K562 (cell line): ENCODE measurements at regions not wholly inside any gene's neighbourhood (a gene's known extent, or its start where the extent isn't known, plus 50 kb on each side); places are given as distances from the start of the nearest gene placed in this dataset.

Experiments used
- CHCHD3 ChIP-seq: fragments of 250-450 bp; sonication (Bioruptor Pico); IDR thresholded peaks from 2 replicates; pipeline ENCODE4 v2.1.2; 2022; ENCODE audit warnings: mild to moderate bottlenecking
- CHD2 ChIP-seq: IDR thresholded peaks from 2 replicates; pipeline ENCODE4 v1.6.1; 2011; ENCODE audit warnings: low read depth, low read length
- ETS2 ChIP-seq: IDR thresholded peaks from 2 replicates; pipeline ENCODE4 v1.6.1; 2016; ENCODE audit warnings: borderline replicate concordance, missing genetic modification characterization, mild to moderate bottlenecking, moderate library complexity, missing compliant biosample characterization; ENCODE audit not compliant: poor library complexity, severe bottlenecking
- KAT8 ChIP-seq: fragments of 450-650 bp; IDR thresholded peaks from 2 replicates; pipeline ENCODE4 v1.6.1; 2016; ENCODE audit warnings: low read depth, mild to moderate bottlenecking
- PHTF2 ChIP-seq: fragments of 250-450 bp; sonication (Bioruptor Pico); IDR thresholded peaks from 2 replicates; pipeline ENCODE4 v1.5.0; 2021; ENCODE audit warnings: mild to moderate bottlenecking
- ZBTB9 ChIP-seq: fragments of 450-650 bp; formaldehyde crosslinking; IDR thresholded peaks from 2 replicates; pipeline ENCODE4 v1.4.0; 2020; ENCODE audit warnings: mild to moderate bottlenecking, moderate library complexity
- ZFP30 ChIP-seq: fragments of 250-450 bp; sonication (Bioruptor Pico); IDR thresholded peaks from 2 replicates; pipeline ENCODE4 v1.8.0; 2022; ENCODE audit warnings: moderate library complexity, mild to moderate bottlenecking, inconsistent platforms, borderline replicate concordance
- ZHX1 ChIP-seq: fragments of 150-350 bp; conservative IDR thresholded peaks from 2 replicates; pipeline ENCODE4 v1.6.1; 2014; ENCODE audit warnings: low read length
- ZNF263 ChIP-seq: sonication (generic); formaldehyde crosslinking; IDR thresholded peaks from 2 replicates; pipeline ENCODE4 v1.8.0; 2022; ENCODE audit warnings: mild to moderate bottlenecking, missing genetic modification reagents, borderline replicate concordance
- ZNF445 ChIP-seq: fragments of 250-450 bp; sonication (Bioruptor Pico); IDR thresholded peaks from 2 replicates; pipeline ENCODE4 v1.4.0; 2020; ENCODE audit warnings: low read depth, mild to moderate bottlenecking, moderate library complexity
- ZNF589 ChIP-seq: fragments of 200-800 bp; sonication (Bioruptor generic); IDR thresholded peaks from 2 replicates; pipeline ENCODE4 v1.6.1; 2016; ENCODE audit warnings: low read depth, missing genetic modification characterization, missing compliant biosample characterization
- TF ChIP-seq, protein P1 (sequence below): fragments of 450-650 bp; IDR thresholded peaks from 2 replicates; pipeline ENCODE4 v1.6.1; 2016

DNA sequence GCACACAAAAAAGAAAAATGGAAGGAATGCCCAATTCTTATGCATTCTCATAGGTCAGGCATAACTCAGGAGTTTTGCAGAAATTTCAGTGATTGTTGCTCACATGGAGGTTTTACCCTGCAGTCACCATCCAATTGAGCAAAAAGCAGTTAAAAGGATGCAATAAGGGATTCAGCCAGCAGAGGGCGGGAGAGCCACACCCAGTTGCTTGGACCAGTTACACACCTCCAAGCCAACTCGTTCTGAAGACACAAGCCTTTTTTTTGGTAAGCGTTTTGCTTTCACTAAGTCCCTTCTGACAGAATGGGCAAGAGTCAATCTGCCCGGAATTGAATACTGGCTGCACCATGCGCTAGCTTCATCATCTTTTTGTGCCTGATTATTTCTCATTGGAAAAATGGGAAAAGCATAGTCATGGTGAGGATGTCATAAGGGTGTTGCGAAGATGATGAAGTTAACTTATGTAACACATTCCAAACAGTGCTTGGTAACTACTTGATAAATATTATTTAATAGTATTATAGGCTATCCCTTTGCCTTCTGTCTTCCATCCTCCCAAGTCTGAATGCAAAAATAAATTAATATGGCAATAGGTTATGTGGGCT is 154.4 kb upstream of the SGO1 start (continued):
- TF ChIP-seq ZFP30 (CRISPR knock-in tag) (no peak), ZNF263 (CRISPR knock-in tag) (no peak), CHCHD3 (CRISPR knock-in tag) (no peak), CHD2 (no peak), KAT8 (no peak), ZHX1 (no peak), ETS2 (no peak), ZNF445 (CRISPR knock-in tag) (no peak), ZBTB9 (no peak), PHTF2 (CRISPR knock-in tag) (no peak), ZNF589 (no peak)
- TF ChIP-seq, protein P1, sequence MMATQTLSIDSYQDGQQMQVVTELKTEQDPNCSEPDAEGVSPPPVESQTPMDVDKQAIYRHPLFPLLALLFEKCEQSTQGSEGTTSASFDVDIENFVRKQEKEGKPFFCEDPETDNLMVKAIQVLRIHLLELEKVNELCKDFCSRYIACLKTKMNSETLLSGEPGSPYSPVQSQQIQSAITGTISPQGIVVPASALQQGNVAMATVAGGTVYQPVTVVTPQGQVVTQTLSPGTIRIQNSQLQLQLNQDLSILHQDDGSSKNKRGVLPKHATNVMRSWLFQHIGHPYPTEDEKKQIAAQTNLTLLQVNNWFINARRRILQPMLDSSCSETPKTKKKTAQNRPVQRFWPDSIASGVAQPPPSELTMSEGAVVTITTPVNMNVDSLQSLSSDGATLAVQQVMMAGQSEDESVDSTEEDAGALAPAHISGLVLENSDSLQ: no peak
